Mammary epithelial cell (primary cell): ENCODE measurements at regions not wholly inside any gene's neighbourhood (a gene's known extent, or its start where the extent isn't known, plus 50 kb on each side); places are given as distances from the start of the nearest gene placed in this dataset.

Source experiments
- EZH2 ChIP-seq: IDR thresholded peaks from 2 replicates; pipeline ENCODE4 v1.6.1; 2012; ENCODE audit warnings: low read length, inconsistent platforms, borderline replicate concordance
- TF ChIP-seq, protein P1 (sequence below), 2 donors: IDR thresholded peaks in 1 of 2; conservative IDR thresholded peaks in 1 of 2; 2 replicates each; pipeline ENCODE4 v1.5.1; 2011 to 2012; ENCODE audit warnings: inconsistent platforms in 2 of 2, low read length in 2 of 2, mild to moderate bottlenecking in 2 of 2, control low read depth in 1 of 2, low read depth in 1 of 2; ENCODE audit not compliant: insufficient read depth in 1 of 2; ENCODE audit errors: extremely low read depth in 1 of 2

DNA sequence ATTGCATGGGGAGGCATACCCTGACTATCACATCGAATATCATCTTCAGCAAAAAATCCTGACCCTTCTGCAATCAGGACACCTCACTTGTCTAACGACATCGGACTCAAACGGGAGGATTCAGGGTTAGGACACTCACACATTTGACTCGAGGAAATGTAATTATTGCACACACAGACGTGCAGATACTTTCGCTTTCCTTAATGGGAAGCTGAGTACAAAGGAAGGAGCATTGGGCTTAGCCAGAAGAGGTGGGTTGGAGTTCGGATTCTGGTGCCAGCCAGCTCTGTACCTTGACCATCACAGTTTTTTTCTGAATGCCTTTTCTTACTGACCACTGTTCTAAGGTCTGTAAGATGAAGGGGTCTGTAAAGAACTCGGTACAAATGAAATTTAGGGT lies 260.4 kb downstream of the GALC start:
- TF ChIP-seq, protein P1, sequence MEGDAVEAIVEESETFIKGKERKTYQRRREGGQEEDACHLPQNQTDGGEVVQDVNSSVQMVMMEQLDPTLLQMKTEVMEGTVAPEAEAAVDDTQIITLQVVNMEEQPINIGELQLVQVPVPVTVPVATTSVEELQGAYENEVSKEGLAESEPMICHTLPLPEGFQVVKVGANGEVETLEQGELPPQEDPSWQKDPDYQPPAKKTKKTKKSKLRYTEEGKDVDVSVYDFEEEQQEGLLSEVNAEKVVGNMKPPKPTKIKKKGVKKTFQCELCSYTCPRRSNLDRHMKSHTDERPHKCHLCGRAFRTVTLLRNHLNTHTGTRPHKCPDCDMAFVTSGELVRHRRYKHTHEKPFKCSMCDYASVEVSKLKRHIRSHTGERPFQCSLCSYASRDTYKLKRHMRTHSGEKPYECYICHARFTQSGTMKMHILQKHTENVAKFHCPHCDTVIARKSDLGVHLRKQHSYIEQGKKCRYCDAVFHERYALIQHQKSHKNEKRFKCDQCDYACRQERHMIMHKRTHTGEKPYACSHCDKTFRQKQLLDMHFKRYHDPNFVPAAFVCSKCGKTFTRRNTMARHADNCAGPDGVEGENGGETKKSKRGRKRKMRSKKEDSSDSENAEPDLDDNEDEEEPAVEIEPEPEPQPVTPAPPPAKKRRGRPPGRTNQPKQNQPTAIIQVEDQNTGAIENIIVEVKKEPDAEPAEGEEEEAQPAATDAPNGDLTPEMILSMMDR (conservative IDR thresholded peaks at IDR 0.05 in 1 of 2, IDR thresholded peaks at IDR 0.05 in 1 of 2; ENCODE audit: extremely low read depth in 1 of 2, insufficient read depth in 1 of 2, low read depth in 1 of 2, low read length in 2 of 2) = no peak
- TF ChIP-seq EZH2 = no peak
